Adrenal gland (tissue), 9 donors: ENCODE measurements at regions not wholly inside any gene's neighbourhood (a gene's known extent, or its start where the extent isn't known, plus 50 kb on each side); places are given as distances from the start of the nearest gene placed in this dataset.

Experiments used
- DNase-seq, 7 donors: peaks; one replicate each; pipeline ENCODE4 v3.0.0-alpha.2; 2019 to 2020
- H3K27ac ChIP-seq, 5 donors: fragments of 200-600 bp; sonication (generic) in 4 of 5; 1 replicate in 3 of 5; 2 replicates in 2 of 5; pipeline versions ENCODE4 v1.5.1 to v1.8.0; 2016 to 2020; ENCODE audit warnings: mild to moderate bottlenecking in 1 of 5
- H3K27me3 ChIP-seq: fragments of 200-600 bp; 2 replicates; pipeline ENCODE4 v1.8.0; 2021
- H3K36me3 ChIP-seq, 2 donors: fragments of 200-600 bp; replicated peaks in 1 of 2; 1 replicate in 1 of 2; 2 replicates in 1 of 2; pipeline versions ENCODE4 v1.5.1 to v1.8.0; 2018 to 2022
- H3K4me1 ChIP-seq, 2 donors: fragments of 200-600 bp; replicated peaks in 1 of 2; 1 replicate in 1 of 2; 2 replicates in 1 of 2; pipeline versions ENCODE4 v1.5.1 to v1.8.0; 2018 to 2021
- H3K4me3 ChIP-seq, 4 donors: fragments of 200-600 bp; sonication (generic) in 3 of 4; one replicate each; pipeline ENCODE4 v1.5.1; 2016 to 2018
- H3K9me3 ChIP-seq, 3 donors: fragments of 200-600 bp; sonication (generic) in 1 of 3; replicated peaks in 1 of 3; 1 replicate in 2 of 3; 2 replicates in 1 of 3; pipeline versions ENCODE4 v1.5.1 to v1.8.0; 2016 to 2021
- POLR2A ChIP-seq, 2 donors: fragments of 450-650 bp; IDR thresholded peaks; one replicate each; pipeline ENCODE4 v1.6.1; 2017; ENCODE audit warnings: antibody characterized with exemption in 2 of 2, mild to moderate bottlenecking in 2 of 2, moderate library complexity in 1 of 2
- WGBS, 4 donors: extraction: QIAGEN DNeasy Blood & Tissue Kit in 2 of 4; methylation state at CpG; one replicate each; pipeline versions ENCODE4 v1.1.5 to v1.1.7; 2013 to 2017; 5-methylcytosine and 5-hydroxymethylcytosine counted together
- intact Hi-C, 2 donors: fragments of 100-400 bp; cut with DNase I; formaldehyde crosslinking; loops; one replicate each; pipeline versions ENCODE4 v1.14.1 to v1.15.0; 2022 to 2023
- TF ChIP-seq, protein P1 (sequence below), 6 experiments: fragments of 450-650 bp in 4 of 6; fragments of 200-600 bp in 2 of 6; sonication (generic) in 1 of 6; IDR thresholded peaks; 1 replicate in 5 of 6; 2 replicates in 1 of 6; pipeline versions ENCODE4 v1.5.1 to v1.8.0; 2016 to 2021; ENCODE audit warnings: antibody characterized with exemption in 6 of 6, mild to moderate bottlenecking in 2 of 6, moderate library complexity in 1 of 6
- donor health status: healthy with polysubstance abuse.
- donor health status: Bipolar disorder and iron deficiency.
- donor health status: DM: yes; HTN: yes; CAD: no.
- donor health status: DM: no; HTN: no; CAD: no.
- donor health status: DM: no; HTN: no; CAD: no.

DNA sequence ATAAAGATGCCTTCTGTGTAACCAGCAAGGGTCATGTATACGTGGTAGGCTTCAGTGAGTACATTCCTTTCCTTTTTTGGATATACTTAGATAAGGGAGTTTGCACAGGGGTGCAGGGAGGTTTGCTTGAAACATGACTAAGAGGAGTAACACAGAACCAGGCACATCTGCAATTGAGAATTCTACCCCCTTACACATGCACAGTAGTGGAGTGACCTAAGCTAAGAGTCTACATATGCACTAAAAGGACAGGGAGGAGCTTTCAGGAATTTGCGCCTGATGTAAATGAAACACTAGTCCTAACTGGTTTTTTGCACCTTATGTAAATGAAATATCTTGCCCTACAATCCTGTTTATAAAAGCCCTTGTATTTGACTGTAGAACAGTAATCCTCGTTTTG, 194.8 kb upstream of the NABP1 start:
- Histone ChIP-seq H3K36me3 (no peaks in the 10 kb centered on the region), H3K27me3 (no peaks in the 10 kb centered on the region), H3K4me3 (no peak overlapping the region), H3K9me3 (peaks cover 0 to 4% (median 0%) of the 10 kb centered on the region in 3 donors), H3K27ac (no peak overlapping the region), H3K4me1 (no peaks in the 10 kb centered on the region)
- 52 to 65% (median 56%) methylated on average over 3 of the region's 3 CpGs for WGBS, 4 donors
- TF ChIP-seq POLR2A (IDR thresholded peaks at IDR 0.05) = no peak
- TF ChIP-seq, protein P1, sequence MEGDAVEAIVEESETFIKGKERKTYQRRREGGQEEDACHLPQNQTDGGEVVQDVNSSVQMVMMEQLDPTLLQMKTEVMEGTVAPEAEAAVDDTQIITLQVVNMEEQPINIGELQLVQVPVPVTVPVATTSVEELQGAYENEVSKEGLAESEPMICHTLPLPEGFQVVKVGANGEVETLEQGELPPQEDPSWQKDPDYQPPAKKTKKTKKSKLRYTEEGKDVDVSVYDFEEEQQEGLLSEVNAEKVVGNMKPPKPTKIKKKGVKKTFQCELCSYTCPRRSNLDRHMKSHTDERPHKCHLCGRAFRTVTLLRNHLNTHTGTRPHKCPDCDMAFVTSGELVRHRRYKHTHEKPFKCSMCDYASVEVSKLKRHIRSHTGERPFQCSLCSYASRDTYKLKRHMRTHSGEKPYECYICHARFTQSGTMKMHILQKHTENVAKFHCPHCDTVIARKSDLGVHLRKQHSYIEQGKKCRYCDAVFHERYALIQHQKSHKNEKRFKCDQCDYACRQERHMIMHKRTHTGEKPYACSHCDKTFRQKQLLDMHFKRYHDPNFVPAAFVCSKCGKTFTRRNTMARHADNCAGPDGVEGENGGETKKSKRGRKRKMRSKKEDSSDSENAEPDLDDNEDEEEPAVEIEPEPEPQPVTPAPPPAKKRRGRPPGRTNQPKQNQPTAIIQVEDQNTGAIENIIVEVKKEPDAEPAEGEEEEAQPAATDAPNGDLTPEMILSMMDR (IDR thresholded peaks at IDR 0.05) = no peak
- intact Hi-C loops = no loop called here
- no peak for DNase-seq

DNA sequence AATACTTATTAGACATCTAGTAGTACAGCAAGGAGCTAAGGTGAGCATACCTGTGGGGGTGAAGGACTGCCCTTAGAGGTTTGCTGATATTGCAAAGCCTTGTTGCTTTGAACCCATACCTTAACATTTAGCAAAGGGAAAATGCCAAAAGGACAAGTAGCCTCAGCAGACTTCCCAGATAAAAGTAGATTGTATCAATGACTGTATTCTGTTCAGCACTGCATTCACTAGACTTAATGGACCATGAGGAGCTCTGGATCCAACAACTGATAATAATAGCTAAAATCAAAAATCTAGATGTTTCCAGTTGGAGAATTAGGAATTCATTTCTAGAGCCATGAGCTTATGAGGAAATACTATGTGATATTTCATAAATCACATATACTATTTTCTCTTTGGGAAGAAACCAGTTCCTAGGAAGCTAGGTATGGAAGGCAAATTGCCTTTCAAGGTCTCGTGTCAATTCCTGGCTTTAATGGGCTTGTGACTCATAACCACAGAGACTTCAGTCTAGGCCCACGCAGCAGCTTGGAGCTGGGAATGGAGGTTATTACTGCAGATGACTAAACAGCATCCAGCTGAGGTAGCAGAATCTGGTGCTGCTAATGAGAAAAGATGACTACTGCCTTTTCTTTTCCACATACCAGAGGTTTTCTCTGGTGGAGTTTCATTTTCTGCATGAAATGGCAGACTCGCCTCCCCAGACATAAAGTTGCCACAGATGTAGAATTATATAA, 191.2 kb upstream of the NABP1 start:
- Histone ChIP-seq H3K27me3 (no peaks in the 10 kb centered on the region), H3K9me3 (no peaks in the 10 kb centered on the region), H3K27ac (no peak overlapping the region), H3K36me3 (no peaks in the 10 kb centered on the region), H3K4me1 (no peaks in the 10 kb centered on the region), H3K4me3 (no peak overlapping the region)
- intact Hi-C loops = no loop called here
- 56 to 65% (median 60%) methylated on average over 3 of the region's 3 CpGs for WGBS, 4 donors
- TF ChIP-seq, protein P1 (IDR thresholded peaks at IDR 0.05) = no peak
- no peak for TF ChIP-seq POLR2A (IDR thresholded peaks at IDR 0.05)
- peak in 1 of 7 donors; percentile 4 for DNase-seq

DNA sequence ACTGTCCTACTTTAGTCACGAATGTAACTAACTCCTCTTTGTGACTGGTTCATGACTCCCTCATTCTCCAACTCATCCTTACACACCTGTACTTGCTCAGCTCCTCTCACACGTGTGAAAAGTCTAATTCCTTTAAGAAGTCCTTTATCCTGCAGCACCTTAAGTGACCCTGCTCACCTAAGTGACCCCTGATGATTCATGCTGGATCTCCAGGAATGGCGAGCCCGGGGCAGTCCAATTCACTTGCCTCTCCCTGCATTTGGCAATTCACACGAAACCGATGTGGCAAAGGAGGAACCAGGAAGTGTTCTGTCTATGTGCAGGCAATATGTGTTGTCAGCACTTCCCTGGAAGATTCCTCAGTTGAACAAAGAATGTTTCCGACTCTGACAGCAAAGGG, 189.8 kb upstream of the NABP1 start:
- TF ChIP-seq POLR2A (IDR thresholded peaks at IDR 0.05) = no peak
- TF ChIP-seq, protein P1 (IDR thresholded peaks at IDR 0.05) = no peak
- H3K9me3 ChIP-seq = no peaks in the 10 kb centered on the region
- no peak overlapping the region for H3K27ac ChIP-seq
- H3K4me3 ChIP-seq = no peak overlapping the region
- DNase-seq = peak in 1 of 7 donors; percentile 5
- H3K27me3 ChIP-seq = no peaks in the 10 kb centered on the region
- no peaks in the 10 kb centered on the region for H3K4me1 ChIP-seq
- intact Hi-C loops = no loop called here
- no peaks in the 10 kb centered on the region for H3K36me3 ChIP-seq
- WGBS, 4 donors = 64 to 74% (median 68%) methylated on average over 7 of the region's 7 CpGs

DNA sequence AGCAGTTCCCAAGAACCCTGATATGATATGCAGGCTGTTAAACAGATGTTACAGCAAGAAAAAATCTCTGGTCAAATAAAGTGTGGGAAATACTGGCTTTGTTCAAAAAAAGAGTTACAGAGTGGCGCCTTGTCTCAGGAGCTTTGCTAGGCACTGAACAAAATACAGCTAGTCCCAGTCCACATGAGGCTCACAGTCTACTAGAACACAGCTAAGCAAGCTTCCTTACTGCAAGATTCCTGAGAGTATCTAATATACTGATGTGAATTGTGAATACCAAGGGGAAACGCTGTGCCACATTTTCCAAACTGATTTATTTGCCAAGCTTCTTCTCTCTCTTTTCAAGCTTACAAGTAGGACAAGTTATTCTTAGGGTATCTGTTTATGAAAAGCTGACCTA, 188.8 kb upstream of the NABP1 start:
- no peaks in the 10 kb centered on the region for H3K9me3 ChIP-seq
- WGBS, 4 donors = 72 to 82% (median 76%) methylated on average over 2 of the region's 2 CpGs
- TF ChIP-seq, protein P1 (IDR thresholded peaks at IDR 0.05) = no peak
- no peak for TF ChIP-seq POLR2A (IDR thresholded peaks at IDR 0.05)
- H3K27ac ChIP-seq = no peak overlapping the region
- intact Hi-C loops = no loop called here
- no peaks in the 10 kb centered on the region for H3K36me3 ChIP-seq
- no peaks in the 10 kb centered on the region for H3K4me1 ChIP-seq
- H3K4me3 ChIP-seq = no peak overlapping the region
- H3K27me3 ChIP-seq = no peaks in the 10 kb centered on the region
- no peak for DNase-seq
